ENCODE measurements at regions not wholly inside any gene's neighbourhood (a gene's known extent, or its start where the extent isn't known, plus 50 kb on each side); places are given as distances from the start of the nearest gene placed in this dataset.

- no peak for DNase-seq (ENCODE audit: low read depth)
- no peak for TF ChIP-seq CTCF (conservative IDR thresholded peaks at IDR 0.05; ENCODE audit: low read depth, low read length)
- H3K4me3 ChIP-seq (ENCODE audit: low read depth, low read length) = no peak overlapping the region
These were observed 241.1 kb upstream of the USP9Y start for GRCh38 chrY:12459965-12460364.

GRCh38 chrY:12464155-12464554 is 236.9 kb upstream of the USP9Y start:
- DNase-seq (ENCODE audit: low read depth) = no peak
- no peak overlapping the region for H3K4me3 ChIP-seq (ENCODE audit: low read depth, low read length)
- TF ChIP-seq CTCF (conservative IDR thresholded peaks at IDR 0.05; ENCODE audit: low read depth, low read length) = no peak

GRCh38 chrY:12465706-12466105 is 235.3 kb upstream of the USP9Y start:
- H3K4me3 ChIP-seq (ENCODE audit: low read depth, low read length) = no peak overlapping the region
- no peak for TF ChIP-seq CTCF (conservative IDR thresholded peaks at IDR 0.05; ENCODE audit: low read depth, low read length)
- no peak for DNase-seq (ENCODE audit: low read depth)

GRCh38 chrY:12469081-12469480 is 231.9 kb upstream of the USP9Y start:
- no peak for TF ChIP-seq CTCF (conservative IDR thresholded peaks at IDR 0.05; ENCODE audit: low read depth, low read length)
- no peak for DNase-seq (ENCODE audit: low read depth)
- H3K4me3 ChIP-seq (ENCODE audit: low read depth, low read length) = no peak overlapping the region

GRCh38 chrY:12474472-12474871 is 226.6 kb upstream of the USP9Y start:
- DNase-seq (ENCODE audit: low read depth) = no peak
- no peak for TF ChIP-seq CTCF (conservative IDR thresholded peaks at IDR 0.05; ENCODE audit: low read depth, low read length)
- no peak overlapping the region for H3K4me3 ChIP-seq (ENCODE audit: low read depth, low read length)

GRCh38 chrY:12479382-12479781 is 221.6 kb upstream of the USP9Y start:
- DNase-seq (ENCODE audit: low read depth) = peak; percentile 15
- TF ChIP-seq CTCF (conservative IDR thresholded peaks at IDR 0.05; ENCODE audit: low read depth, low read length) = peak; percentile 32
- H3K4me3 ChIP-seq (ENCODE audit: low read depth, low read length) = no peak overlapping the region

- H3K4me3 ChIP-seq (ENCODE audit: low read depth, low read length) = no peak overlapping the region
- no peak for DNase-seq (ENCODE audit: low read depth)
- TF ChIP-seq CTCF (conservative IDR thresholded peaks at IDR 0.05; ENCODE audit: low read depth, low read length) = no peak
These were observed 217.6 kb upstream of the USP9Y start for GRCh38 chrY:12483394-12483793.
